Activated CD4-positive, alpha-beta T cell treated with anti-CD3 and anti-CD28 coated beads for 36 hours (primary cell): ENCODE measurements at regions not wholly inside any gene's neighbourhood (a gene's known extent, or its start where the extent isn't known, plus 50 kb on each side); places are given as distances from the start of the nearest gene placed in this dataset.
"Not testable (repeated sequence)": the region's sequence is repeated elsewhere in the genome, so short reads cannot be mapped to it uniquely, and the experiment has no call there.

Experiments used
- ATAC-seq: fragments of 200-7000 bp; cut with Tn5 transposase; one replicate; pipeline ENCODE4 v1.10.0; 2021; ENCODE audit warnings: mild to moderate bottlenecking, moderate library complexity
- CTCF ChIA-PET: fragments of 350-600 bp; sonication (Branson Sonifier 250); formaldehyde crosslinking; loops from one replicate; lab custom pipeline; 2021; ENCODE audit warnings: antibody characterized with exemption; lab: Charles Lee
- POLR2A ChIA-PET: fragments of 350-600 bp; sonication (Branson Sonifier 250); formaldehyde crosslinking; loops from one replicate; lab custom pipeline; 2021; ENCODE audit warnings: antibody characterized with exemption, inconsistent platforms; lab: Charles Lee
- DNase-seq: peaks from one replicate; pipeline ENCODE4 v3.0.0-alpha.2; 2020
- H3K27ac Mint-ChIP-seq: one replicate; pipeline ENCODE4 v1.8.0; 2021; ENCODE audit warnings: mixed read lengths
- H3K27me3 Mint-ChIP-seq: one replicate; pipeline ENCODE4 v1.8.0; 2021; ENCODE audit warnings: mixed read lengths
- H3K36me3 Mint-ChIP-seq: one replicate; pipeline ENCODE4 v1.8.0; 2021; ENCODE audit warnings: low read depth, mixed read lengths
- H3K4me1 Mint-ChIP-seq: one replicate; pipeline ENCODE4 v1.8.0; 2021; ENCODE audit warnings: mixed read lengths
- H3K4me3 Mint-ChIP-seq: one replicate; pipeline ENCODE4 v1.8.0; 2021; ENCODE audit warnings: mild to moderate bottlenecking, moderate library complexity, mixed read lengths
- H3K9me3 Mint-ChIP-seq: one replicate; pipeline ENCODE4 v1.8.0; 2021; ENCODE audit warnings: low read depth, mixed read lengths
- intact Hi-C, 2 experiments: fragments of 100-400 bp; cut with DNase I in 1 of 2; cut with micrococcal nuclease in 1 of 2; formaldehyde crosslinking; loops; one replicate each; pipeline versions ENCODE4 v1.14.2 to v1.15.1; 2022 to 2024; cut with DNase I, micrococcal nuclease

GRCh38 chr3:185306286-185306685 lies 52.4 kb upstream of the EHHADH start:
- H3K9me3 Mint-ChIP-seq, H3K27me3 Mint-ChIP-seq, H3K4me1 Mint-ChIP-seq, ATAC-seq, H3K4me3 Mint-ChIP-seq, DNase-seq, H3K27ac Mint-ChIP-seq: not testable (repeated sequence)
- POLR2A ChIA-PET, result interaction anchor here (0.6 kb wide), 1 partner anchor 172 kb away, joined by 4 read pairs; no protein-coding TSS in a partner anchor
- CTCF ChIA-PET, result interaction anchor here (2.5 kb wide), 1 partner anchor 9 kb away, joined by 6 read pairs; no protein-coding TSS in a partner anchor
- intact Hi-C loops, result loop anchor here in 1 of 2 experiments (10.0 kb wide), 1 partner anchor 431 kb away; no protein-coding TSS in a partner anchor
- H3K36me3 Mint-ChIP-seq, result peaks cover 30% of the 10 kb centered on the region

- Mint-ChIP-seq H3K36me3 (peaks cover 32% of the 10 kb centered on the region), H3K4me3 (no peak overlapping the region), H3K9me3 (peaks cover 9% of the 10 kb centered on the region), H3K27me3 (no peaks in the 10 kb centered on the region), H3K4me1 (no peaks in the 10 kb centered on the region), H3K27ac (no peak overlapping the region)
- DNase-seq (no peak), ATAC-seq (no peak)
- ChIA-PET CTCF (interaction anchor here (0.8 to 2.5 kb wide), 4 partner anchors 9 to 379 kb away, joined by 3 to 11 read pairs (median 4); no protein-coding TSS in a partner anchor), POLR2A (no interaction called here)
- intact Hi-C loops, result loop anchor here in 1 of 2 experiments (10.0 kb wide), 1 partner anchor 432 kb away; no protein-coding TSS in a partner anchor
These were observed 53.0 kb upstream of the EHHADH start for GRCh38 chr3:185306847-185307246.

- H3K27ac Mint-ChIP-seq, result no peak overlapping the region
- DNase-seq, result peak; percentile 65
- ChIA-PET POLR2A (no interaction called here), CTCF (interaction anchor here (0.6 to 2.5 kb wide), 18 partner anchors 11 to 429 kb away, joined by 3 to 11 read pairs (median 4); no protein-coding TSS in a partner anchor)
- H3K36me3 Mint-ChIP-seq, result peaks cover 32% of the 10 kb centered on the region
- intact Hi-C loops, result loop anchor here (1.0 to 10.0 kb wide), 3 partner anchors 18 to 433 kb away; no protein-coding TSS in a partner anchor
- no peaks in the 10 kb centered on the region for H3K27me3 Mint-ChIP-seq
- peaks cover 9% of the 10 kb centered on the region for H3K9me3 Mint-ChIP-seq
- peak; percentile 33 for ATAC-seq
- H3K4me1 Mint-ChIP-seq, result no peaks in the 10 kb centered on the region
- no peak overlapping the region for H3K4me3 Mint-ChIP-seq
These were observed 54.4 kb upstream of the EHHADH start for GRCh38 chr3:185308126-185308754.

GRCh38 chr3:185309302-185309701 lies 53.6 kb upstream of the MAP3K13 start:
- POLR2A ChIA-PET, result no interaction called here
- no peak for ATAC-seq
- Mint-ChIP-seq H3K4me3 (no peak overlapping the region), H3K9me3 (peaks cover 9% of the 10 kb centered on the region), H3K4me1 (no peaks in the 10 kb centered on the region), H3K36me3 (peaks cover 32% of the 10 kb centered on the region), H3K27ac (no peak overlapping the region), H3K27me3 (no peaks in the 10 kb centered on the region)
- CTCF ChIA-PET, result interaction anchor here (0.7 to 1.8 kb wide), 9 partner anchors 10 to 406 kb away, joined by 3 to 10 read pairs (median 3); no protein-coding TSS in a partner anchor
- DNase-seq, result no peak
- intact Hi-C loops, result loop anchor here (2.0 to 10.0 kb wide), 2 partner anchors 435 kb away; no protein-coding TSS in a partner anchor

- DNase-seq, result no peak
- H3K36me3 Mint-ChIP-seq, result peaks cover 32% of the 10 kb centered on the region
- H3K27ac Mint-ChIP-seq, result no peak overlapping the region
- H3K9me3 Mint-ChIP-seq, result peaks cover 9% of the 10 kb centered on the region
- intact Hi-C loops, result loop anchor here (2.0 to 10.0 kb wide), 2 partner anchors 435 kb away; no protein-coding TSS in a partner anchor
- no peak overlapping the region for H3K4me3 Mint-ChIP-seq
- ATAC-seq, result no peak
- CTCF ChIA-PET, result interaction anchor here (0.7 kb wide), 1 partner anchor 11 kb away, joined by 3 read pairs; no protein-coding TSS in a partner anchor
- H3K4me1 Mint-ChIP-seq, result no peaks in the 10 kb centered on the region
- POLR2A ChIA-PET, result no interaction called here
- no peaks in the 10 kb centered on the region for H3K27me3 Mint-ChIP-seq
These were observed 53.1 kb upstream of the MAP3K13 start for GRCh38 chr3:185309795-185310194.

- no peaks in the 10 kb centered on the region for H3K27me3 Mint-ChIP-seq
- ATAC-seq (no peak), DNase-seq (no peak)
- H3K27ac Mint-ChIP-seq, result no peak overlapping the region
- ChIA-PET POLR2A (no interaction called here), CTCF (no interaction called here)
- intact Hi-C loops, result no loop called here
- no peaks in the 10 kb centered on the region for H3K4me1 Mint-ChIP-seq
- peaks cover 7% of the 10 kb centered on the region for H3K9me3 Mint-ChIP-seq
- peaks cover 20% of the 10 kb centered on the region for H3K36me3 Mint-ChIP-seq
- H3K4me3 Mint-ChIP-seq, result no peak overlapping the region
These were observed 50.9 kb upstream of the MAP3K13 start for GRCh38 chr3:185311991-185312390.
